Gastroesophageal sphincter (tissue), 3 donors: ENCODE measurements at regions not wholly inside any gene's neighbourhood (a gene's known extent, or its start where the extent isn't known, plus 50 kb on each side); places are given as distances from the start of the nearest gene placed in this dataset.

Experiments
- EP300 ChIP-seq: sonication (generic); formaldehyde crosslinking; IDR thresholded peaks from one replicate; pipeline ENCODE4 v1.6.1; 2017; ENCODE audit warnings: antibody characterized with exemption, mild to moderate bottlenecking
- POLR2AphosphoS5 ChIP-seq: sonication (generic); formaldehyde crosslinking; IDR thresholded peaks from one replicate; pipeline ENCODE4 v1.6.1; 2017; ENCODE audit warnings: antibody characterized with exemption
- TF ChIP-seq, protein P1 (sequence below), 4 experiments: fragments of 200-600 bp in 2 of 4; fragments of 450-650 bp in 2 of 4; sonication (generic) in 1 of 4; IDR thresholded peaks; one replicate each; pipeline ENCODE4 v1.5.1; 2017 to 2019; ENCODE audit warnings: antibody characterized with exemption in 4 of 4, mild to moderate bottlenecking in 2 of 4, moderate library complexity in 2 of 4

DNA sequence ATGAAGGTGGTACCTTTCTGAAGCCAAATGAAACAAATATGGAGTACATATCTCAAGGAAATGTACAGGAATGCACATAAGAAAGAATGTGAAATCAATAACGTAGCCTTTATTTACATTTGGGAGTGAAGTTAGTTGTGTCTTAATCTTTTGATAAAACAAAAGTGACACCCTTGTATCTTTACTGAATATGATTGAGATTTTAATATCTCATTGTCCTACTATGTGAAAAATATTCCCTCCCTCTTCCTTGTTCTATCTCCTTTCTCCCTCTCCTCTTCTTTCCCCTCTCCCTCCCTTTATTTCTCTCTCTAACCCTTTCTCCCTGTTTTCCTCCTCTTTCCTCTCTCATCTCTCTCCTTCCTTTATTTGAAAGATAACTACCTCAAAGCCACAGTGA is 89.1 kb downstream of the PTCHD4 start:
- TF ChIP-seq POLR2AphosphoS5 (no peak), EP300 (no peak)
- TF ChIP-seq, protein P1, sequence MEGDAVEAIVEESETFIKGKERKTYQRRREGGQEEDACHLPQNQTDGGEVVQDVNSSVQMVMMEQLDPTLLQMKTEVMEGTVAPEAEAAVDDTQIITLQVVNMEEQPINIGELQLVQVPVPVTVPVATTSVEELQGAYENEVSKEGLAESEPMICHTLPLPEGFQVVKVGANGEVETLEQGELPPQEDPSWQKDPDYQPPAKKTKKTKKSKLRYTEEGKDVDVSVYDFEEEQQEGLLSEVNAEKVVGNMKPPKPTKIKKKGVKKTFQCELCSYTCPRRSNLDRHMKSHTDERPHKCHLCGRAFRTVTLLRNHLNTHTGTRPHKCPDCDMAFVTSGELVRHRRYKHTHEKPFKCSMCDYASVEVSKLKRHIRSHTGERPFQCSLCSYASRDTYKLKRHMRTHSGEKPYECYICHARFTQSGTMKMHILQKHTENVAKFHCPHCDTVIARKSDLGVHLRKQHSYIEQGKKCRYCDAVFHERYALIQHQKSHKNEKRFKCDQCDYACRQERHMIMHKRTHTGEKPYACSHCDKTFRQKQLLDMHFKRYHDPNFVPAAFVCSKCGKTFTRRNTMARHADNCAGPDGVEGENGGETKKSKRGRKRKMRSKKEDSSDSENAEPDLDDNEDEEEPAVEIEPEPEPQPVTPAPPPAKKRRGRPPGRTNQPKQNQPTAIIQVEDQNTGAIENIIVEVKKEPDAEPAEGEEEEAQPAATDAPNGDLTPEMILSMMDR (IDR thresholded peaks at IDR 0.05) = no peak
